HG03025 (cell line): ENCODE measurements at regions not wholly inside any gene's neighbourhood (a gene's known extent, or its start where the extent isn't known, plus 50 kb on each side); places are given as distances from the start of the nearest gene placed in this dataset.

Experiments
- ATAC-seq: cut with Tn5 transposase; IDR thresholded peaks from one replicate; pipeline ENCODE4 v1.9.1; 2021; ENCODE audit warnings: mild to moderate bottlenecking, moderate library complexity; ENCODE audit not compliant: unreplicated experiment, low FRiP score

GRCh38 chr7:16235147-16236114 lies 185.9 kb downstream of the CRPPA start:
- no peak for ATAC-seq

- no peak for ATAC-seq
These were observed 186.7 kb downstream of the CRPPA start for GRCh38 chr7:16234493-16235146.

- ATAC-seq, result no peak
These were observed 187.8 kb downstream of the CRPPA start for GRCh38 chr7:16233517-16233916.

GRCh38 chr7:16232273-16232672 lies 189.1 kb downstream of the CRPPA start:
- no peak for ATAC-seq

DNA sequence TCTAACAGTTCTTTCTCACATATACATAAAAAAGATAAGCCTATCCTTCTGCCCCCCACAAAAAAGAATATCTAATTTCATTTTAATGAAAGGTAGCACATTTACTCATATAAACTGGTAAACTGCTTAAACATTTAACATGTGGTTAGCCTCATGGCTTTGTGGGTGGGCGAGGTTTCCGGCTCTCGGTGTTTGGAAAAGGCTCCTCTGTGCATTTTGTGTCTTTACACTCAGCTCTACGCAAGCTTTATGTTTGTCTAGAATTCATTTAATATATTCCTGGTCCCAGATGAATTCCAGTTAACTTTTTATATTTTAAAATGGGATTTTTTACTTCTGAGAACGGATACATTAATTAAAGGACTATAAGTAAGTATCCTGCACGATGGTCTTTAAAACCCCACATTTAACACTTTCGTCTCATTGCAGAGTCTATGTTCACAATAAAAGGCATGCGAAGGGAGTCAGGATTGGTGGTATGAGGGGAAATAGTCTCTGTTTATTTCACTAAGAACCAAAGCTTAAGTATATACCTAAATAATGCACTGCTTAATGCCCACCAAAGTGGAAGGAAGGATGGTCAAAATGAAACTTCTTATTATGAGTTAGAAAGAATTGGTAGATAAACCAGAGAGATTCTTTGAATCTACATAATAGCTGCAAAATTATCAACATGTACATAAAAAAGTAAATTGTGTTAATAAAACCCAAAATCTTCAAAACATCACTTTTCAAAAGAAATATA lies 197.2 kb downstream of the CRPPA start:
- ATAC-seq, result no peak

DNA sequence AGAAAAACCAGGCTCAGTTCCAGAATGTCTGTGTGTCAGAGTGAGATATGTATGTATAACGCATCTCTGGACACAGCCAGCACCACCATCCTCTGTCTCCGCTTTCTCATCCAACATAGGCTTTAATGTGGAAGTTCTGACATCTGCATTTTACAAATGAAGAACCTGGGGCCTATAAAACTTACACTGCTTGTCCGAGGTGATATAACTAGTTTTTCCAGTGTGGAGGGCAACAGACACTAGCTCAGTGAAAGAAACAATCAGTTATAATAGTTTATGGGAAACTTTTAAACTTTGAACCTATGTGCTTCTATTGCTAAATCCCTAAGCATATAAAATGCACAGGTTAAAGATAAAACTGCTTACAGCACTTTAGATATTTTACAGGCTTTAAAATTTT lies 208.7 kb downstream of the CRPPA start:
- ATAC-seq, result no peak

DNA sequence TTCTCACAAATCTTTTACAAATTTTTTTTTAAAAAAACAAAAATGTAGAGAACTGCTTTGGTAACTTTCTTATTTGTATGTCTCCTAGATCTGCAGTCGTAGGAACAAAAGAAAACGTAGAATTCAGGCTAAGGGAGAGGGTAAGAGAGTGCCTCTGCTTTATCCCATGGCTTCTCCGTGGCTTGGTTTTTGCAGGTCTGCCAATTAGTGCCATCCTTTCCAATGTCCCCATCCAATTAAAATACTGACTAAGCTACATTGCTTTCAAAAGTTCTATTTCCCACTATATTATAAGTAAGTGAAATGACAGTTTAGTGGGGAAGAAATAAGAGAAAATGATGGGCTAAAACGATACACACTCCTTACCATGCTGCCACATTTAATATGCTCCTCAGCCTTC lies 209.3 kb downstream of the CRPPA start:
- no peak for ATAC-seq

- no peak for ATAC-seq
These were observed 209.9 kb downstream of the CRPPA start for GRCh38 chr7:16211402-16211925.

- ATAC-seq, result no peak
These were observed 211.2 kb downstream of the CRPPA start for GRCh38 chr7:16210171-16210570.

- no peak for ATAC-seq
These were observed 214.0 kb downstream of the CRPPA start for GRCh38 chr7:16207321-16207720.

DNA sequence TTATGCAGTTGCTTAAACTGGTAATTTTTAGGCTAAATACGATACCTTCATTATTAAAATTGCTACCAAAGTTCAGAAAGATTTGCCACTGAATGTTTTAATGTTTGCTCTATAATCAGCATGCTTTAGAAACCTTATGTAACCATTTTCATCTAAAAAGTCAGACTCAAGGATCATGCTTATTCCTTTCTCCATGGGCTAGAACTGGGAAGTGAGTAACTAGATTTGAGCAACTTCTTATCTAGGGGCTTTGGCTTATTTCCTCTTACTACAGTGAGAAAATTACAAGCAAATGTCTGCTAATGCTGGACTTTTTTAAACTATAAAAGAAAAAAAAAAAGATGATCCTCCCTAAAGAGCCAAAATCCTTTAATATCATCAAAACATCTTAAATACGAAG lies 215.9 kb downstream of the CRPPA start:
- ATAC-seq, result no peak

DNA sequence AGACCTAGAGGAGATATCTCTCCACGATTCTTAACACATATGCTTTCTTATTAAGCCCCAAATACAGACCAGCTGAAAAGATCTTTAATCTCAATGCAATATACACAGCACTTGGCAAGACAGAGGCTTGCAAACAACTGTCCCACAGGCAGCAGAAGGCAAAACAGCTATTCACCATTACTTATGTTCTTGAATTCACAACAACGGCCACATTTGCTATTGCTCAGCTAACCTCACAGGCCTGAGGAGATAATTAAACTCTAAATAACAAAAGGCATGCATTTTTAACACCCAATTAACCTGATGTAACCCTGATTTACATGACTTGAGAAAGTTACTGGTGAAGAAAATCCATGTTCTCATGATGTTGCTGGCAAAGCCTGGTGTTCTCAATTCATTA lies 216.4 kb downstream of the CRPPA start:
- ATAC-seq, result no peak

DNA sequence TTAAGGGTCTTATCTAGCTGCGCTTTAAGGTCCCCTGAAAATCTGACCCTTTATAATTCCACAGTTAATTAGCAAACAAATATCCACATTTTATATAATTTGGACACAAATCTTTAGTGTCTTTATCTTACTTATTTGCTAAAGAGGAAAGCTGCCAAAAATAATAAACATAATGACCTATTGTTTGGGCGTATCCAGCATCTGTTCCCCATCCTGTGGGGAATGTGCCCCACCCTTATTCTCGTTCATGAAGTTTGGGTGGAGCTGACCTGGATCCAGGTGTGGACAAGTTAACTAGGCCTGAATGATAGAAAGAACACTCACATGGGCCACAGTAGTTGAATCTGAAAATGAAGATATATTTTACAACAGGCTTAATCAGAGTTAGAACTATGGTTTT lies 218.3 kb downstream of the CRPPA start:
- no peak for ATAC-seq

GRCh38 chr7:16202303-16202702 lies 219.0 kb downstream of the CRPPA start:
- ATAC-seq, result no peak

GRCh38 chr7:16200591-16200990 lies 220.7 kb downstream of the CRPPA start:
- ATAC-seq, result no peak

- ATAC-seq, result no peak
These were observed 227.7 kb downstream of the CRPPA start for GRCh38 chr7:16193631-16194030.

GRCh38 chr7:16189026-16189715 lies 232.2 kb downstream of the CRPPA start:
- no peak for ATAC-seq

- no peak for ATAC-seq
These were observed 234.2 kb downstream of the CRPPA start for GRCh38 chr7:16187131-16187530.

DNA sequence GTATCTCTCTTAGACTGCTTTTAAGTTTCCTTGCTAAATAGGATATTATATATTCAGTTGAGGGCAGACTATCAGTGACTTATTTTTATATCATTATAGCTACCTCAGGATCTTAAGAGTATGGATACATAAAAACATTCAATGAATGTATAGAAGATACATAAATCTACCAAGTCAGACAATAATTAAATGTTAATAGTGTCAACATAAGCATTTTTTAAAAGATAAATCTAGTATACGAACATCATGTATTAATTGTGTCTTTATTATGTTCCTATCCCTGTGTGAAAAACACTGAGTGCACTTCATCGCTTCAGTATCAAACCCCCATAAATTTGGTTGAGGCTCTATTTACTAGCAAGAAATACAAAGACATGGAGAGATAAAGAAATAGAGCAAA lies 242.8 kb downstream of the CRPPA start:
- no peak for ATAC-seq

DNA sequence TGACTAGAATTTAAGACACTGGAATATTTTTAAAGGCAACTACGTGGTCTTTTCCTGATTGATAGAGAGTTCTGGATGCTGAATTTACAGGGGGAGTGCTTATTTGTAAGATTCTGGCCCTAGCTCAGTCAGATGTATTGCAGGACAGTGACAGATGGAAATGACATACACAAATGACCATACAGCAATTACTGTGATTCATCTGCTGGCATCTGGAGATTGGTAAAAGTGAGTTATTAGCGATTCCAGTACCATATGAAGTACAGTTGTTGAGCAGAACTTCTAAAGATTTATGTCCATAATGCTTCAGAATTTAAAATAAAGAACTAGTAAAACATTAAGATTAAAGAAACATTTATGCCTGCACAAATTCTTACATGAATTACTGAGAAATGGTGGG lies 243.2 kb downstream of the CRPPA start:
- no peak for ATAC-seq
